ENCODE measurements at regions not wholly inside any gene's neighbourhood (a gene's known extent, or its start where the extent isn't known, plus 50 kb on each side); places are given as distances from the start of the nearest gene placed in this dataset.

DNA sequence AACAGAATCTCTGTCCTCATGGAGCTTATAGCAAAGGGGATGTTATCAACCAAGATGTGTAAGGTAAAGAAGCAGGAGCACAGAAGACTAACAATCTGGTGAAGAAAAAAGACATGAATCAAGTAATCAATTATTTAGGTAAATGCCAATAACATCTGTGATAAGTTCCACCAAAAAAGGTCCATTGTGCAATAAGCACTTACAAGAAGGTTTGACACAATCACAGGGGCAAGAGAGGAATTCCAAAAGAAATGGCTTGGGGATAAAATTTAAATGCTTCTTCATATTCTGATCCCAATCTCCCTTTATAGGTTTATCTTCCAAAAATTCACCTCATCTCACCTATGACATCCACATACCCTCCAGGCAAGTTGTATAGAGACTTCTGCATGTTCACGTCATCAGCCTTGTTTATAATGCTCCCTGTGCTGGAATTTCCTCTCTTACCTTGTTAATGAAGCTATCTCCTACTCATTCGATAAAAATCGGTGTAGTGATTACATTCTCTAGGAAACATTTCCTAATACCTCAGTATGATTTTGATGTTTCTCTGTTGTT lies 53.6 kb upstream of the DPT start:
- no peak for DNase-seq (ENCODE audit: extremely low read depth, low read depth)

DNA sequence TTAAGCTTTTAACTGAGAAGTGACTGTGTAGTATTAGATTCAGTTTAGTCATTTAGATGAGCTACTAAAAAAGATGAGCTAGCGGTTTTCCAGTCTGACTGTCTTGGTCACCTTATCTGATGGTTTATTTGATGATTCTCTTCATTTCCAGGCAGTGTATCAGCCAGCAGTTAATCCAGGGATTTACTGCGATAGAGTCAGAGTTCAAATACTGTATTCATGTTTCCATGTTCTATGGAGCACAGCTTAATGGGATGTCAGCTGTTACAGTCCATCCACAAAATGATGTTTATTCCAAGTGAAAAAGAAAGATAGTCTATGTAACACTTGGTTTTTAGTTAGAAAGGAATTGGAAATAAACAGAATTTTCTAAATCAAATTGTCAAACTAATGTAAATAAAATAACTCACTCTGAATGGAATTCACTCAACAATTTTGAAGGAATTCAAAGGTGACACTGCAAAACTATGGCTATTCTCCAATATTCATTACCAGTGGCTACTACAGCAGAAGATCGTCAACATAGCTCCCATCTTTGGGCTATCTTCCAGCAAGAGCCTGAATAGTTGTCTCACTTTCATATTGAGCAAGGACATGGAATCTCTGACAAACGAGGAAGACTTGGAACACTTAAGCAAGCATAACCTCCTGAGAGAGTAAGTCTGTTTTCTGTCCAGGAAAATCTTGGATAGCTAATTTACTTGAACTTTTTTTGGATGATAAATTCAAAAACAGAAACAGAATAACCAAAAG lies 54.6 kb upstream of the DPT start:
- DNase-seq (ENCODE audit: extremely low read depth, low read depth): no peak

DNA sequence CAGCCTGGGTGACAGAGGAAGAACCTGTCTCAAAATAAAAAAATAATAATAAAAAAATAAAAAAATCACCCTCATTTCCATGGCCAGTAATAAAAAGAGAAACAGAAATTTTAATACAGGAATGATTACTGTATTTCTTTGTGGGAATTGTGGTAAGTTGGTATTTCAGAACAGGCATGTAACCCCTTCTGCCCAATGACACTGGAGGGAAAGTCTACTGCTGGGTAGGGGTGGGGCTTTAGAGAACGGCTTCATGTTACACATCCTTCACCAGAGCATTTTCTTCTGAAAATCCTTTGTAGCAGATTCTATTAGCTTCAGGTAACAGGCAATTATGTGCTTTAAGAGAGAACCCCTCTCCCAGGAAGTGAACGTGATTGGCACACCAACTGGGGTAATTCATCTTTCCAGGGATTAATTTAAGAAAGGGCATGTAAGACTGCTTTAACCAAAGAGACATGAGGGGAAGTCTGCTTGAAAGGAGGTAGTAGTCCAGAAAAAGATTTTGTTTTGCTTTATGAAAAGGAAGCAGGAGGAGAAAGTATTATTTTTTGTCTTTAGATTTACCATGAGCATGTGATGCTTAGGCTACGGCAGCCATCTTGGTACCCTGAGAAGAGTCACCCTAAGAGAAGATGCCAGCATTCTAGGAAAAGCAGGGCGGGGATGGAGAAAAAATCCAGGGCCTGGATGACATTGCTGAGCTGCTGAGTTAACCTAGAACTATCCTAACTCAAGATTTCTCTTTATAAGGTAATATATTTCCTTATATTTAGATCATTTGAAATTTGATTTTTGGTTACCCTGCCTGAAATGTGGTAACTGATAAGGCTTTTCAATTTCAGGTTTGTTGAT lies 57.7 kb upstream of the DPT start:
- DNase-seq (ENCODE audit: extremely low read depth, low read depth): no peak

DNA sequence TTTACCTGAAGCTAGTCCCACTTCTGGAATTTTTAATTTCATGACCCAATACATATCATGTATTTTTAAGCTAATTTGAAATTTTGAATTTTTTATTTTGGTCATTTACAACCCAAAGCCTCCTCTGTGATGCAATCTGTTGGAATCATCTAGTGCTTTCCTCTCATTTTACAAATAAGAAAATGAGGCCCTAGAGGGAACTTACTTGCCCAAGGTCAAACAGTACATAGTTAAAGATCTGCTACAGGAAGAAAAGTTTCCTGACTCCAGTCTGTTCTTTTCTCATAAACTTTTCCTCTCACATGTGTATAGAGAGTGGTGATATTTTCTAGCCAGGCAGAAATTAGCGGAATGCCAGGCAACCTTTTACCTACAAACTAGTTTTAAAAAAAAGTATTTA lies 59.3 kb upstream of the DPT start:
- DNase-seq (ENCODE audit: extremely low read depth, low read depth): no peak

DNA sequence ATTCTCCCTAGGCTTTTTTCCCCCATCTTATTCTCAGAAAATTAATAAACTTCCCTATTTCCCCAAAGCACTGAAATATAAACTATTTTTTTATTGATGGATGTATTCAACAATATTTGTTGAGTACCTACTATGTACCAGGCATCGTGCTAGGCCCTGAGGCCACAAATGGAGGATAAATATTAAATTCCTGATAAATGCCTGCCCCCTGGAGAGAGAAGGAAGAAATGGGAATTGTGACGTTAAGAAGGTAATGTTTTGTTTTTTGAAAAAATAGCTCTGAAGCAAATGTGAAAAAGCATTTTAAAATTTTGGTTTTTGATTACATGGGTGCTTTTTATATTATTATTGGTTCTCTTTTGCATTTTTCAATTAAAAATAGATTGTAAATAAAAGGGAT lies 60.5 kb upstream of the DPT start:
- no peak for DNase-seq (ENCODE audit: extremely low read depth, low read depth)

DNA sequence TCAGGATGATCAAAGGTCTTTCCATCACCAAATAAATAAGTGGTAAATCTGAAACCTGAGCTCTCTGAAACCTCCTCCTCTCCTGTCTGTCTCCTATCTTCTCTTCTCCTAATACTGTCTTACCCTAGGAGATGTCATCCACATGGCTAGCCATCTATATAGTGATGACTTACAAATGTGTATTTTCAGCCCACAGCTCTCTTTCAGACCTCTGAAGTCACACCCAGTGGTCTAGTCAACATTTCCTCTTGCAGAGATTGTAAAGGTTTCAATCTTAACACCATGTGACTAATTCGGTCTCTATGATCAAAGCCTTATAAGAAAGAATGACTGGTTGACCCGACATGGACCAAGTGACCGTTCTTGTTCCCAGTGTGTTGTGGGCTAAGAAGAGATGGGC lies 63.1 kb upstream of the DPT start:
- DNase-seq (ENCODE audit: extremely low read depth, low read depth): no peak

DNA sequence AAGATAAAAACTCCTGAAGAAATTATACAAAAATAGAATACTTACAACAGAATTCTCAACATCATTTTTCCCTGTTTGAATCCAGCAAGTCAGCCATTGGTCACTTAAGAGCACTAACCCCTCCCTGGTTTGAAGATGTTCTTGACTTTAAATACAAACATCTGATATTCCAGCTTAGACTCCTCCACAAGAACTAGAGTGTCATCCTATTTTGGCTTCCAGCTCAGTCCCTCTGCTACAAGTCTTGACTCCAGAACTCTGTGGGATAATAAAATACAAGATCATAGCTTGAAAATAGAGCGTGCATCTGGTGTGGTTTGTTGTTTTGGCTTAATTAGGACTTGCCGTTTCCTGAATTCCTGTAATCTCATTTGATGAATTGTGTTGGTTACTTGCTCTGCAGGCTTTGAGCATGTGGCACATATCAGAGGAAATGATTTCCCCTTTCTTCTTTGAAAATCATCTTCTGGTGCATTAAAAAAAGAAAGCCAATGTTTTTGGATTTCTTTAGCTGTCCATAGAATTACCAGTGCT lies 63.7 kb upstream of the DPT start:
- DNase-seq (ENCODE audit: extremely low read depth, low read depth): no peak

DNA sequence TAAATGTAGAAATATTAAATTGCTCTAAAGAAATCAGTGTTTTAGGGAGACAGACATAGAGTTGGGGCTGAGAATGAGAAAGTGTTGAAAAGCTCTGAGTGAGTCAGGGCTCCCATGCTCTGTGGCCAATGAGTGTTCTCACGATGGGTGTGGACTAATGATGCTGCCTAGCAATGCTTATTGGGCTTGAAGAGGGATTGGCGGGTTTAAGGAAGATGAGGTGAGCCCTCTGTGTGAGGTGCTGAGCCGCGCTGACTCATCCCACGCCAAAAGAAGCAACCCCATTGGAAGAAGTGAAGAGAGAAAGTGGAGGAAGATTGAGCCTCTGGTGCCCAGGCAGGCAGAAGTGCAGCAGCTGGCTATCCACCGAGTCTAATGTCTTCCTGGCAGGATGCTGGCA lies 65.1 kb upstream of the DPT start:
- no peak for DNase-seq (ENCODE audit: extremely low read depth, low read depth)

DNA sequence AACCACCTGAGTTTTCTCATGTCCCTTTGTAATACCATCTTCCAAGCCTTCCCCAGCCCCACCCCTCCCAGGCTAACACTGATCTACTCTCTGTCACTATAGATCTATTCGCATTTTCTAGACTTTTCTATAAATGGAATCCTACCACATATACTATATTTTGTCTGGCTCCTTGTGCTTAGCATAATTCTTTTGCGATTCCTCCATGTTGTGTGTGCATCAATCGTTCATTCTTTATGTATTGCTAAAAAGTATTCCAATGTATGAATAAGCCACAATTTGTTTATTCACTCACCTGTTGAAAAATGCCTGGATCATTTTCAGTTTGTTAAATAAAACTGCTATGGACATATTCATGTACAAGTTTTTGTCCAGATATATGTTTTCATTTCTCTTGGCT lies 66.7 kb upstream of the DPT start:
- DNase-seq (ENCODE audit: extremely low read depth, low read depth): no peak

DNA sequence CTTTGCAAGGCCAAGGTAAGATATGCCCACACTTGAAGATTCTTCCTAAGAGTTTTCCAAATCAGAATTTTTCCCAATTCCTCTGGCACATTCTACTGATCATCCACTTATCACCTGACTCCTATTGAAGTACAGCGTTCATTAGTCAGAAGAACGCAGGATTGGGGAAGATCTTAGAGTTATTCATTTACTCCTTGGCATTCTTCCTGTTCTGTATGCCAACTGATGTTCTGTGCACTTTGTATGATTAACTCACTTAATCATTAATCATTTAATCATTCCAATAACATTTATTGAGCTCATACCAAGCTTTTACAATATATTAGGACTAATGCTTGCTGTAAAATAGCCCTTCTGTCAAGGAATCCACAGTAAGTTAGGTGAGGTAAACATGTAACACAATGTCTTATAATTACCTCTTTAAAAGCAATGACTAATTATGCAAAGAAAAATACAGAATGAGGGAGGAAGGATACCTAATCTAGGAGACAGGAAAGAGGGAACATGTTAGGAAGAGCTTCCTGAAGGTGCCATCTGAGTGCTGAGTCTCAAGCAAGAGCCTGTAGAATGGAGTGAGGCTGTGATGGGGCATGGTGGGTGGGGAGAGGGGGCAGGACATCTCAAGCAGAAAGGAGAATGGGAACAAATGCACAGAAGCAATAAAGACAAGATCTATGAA lies 71.1 kb upstream of the DPT start:
- DNase-seq (ENCODE audit: extremely low read depth, low read depth): no peak

DNA sequence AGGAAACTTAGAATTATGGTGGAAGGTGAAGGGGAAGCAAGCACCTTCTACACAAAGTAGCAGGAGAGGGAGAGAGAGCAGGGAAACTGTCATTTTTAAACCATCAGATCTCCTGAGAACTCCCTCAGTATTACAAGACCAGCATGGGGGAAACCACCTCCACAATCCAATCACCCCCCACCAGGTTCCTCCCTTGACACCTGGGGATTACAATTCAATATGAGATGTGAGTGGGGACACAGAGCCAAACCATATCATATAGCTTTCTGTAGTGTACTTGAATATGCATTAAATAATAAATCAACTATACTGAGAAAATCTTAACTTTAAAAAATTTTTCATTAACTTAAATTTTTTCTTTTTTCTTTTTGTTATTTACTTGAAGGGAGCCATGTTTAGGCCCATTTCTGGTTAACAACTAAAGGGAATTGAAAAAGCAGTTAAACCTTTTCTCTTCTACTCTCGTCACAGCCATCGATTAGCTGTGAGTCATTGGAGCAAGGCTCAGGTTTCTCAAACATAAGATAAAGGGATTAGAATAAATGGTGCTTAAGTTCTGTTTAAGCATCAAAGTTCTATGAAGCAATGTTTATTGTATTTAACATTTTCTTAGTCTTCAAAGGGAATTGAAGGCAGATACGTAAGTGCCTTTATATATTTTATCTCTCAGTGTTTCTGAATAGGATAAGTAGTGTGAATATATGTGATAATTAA lies 72.2 kb upstream of the DPT start:
- no peak for DNase-seq (ENCODE audit: extremely low read depth, low read depth)

DNA sequence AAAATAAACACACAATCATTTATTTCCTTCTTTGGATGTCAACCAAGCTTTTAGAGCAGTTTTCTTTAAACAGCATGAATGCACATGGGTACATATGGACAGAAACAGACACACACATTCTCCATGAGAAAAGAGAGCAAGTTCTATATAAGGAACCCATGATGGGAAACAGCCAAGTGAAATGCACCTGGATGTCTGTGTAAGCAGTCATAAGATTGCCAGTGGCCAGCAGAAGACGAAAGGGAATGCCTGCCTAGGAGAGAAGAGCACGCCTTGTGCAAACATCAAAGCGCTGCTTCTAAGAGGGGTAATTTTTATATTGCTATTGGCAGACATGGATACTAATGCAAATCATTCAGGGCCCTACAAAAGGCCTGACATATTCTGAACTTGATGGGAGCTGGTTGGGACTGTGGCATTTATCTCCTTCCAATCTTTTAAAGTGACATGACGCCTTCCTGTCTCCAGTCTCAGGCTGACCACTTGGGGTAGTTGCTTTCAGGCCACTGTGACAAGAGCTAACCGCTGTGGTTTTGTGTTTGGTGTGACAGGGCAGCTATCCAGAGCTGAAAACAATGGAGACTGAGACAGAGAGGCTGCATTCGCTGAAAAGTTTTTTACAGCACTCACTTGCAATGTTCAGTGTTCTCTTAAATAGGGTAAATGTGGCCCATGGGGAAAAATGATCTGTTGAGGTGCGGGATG lies 75.0 kb upstream of the DPT start:
- DNase-seq (ENCODE audit: extremely low read depth, low read depth): no peak

DNA sequence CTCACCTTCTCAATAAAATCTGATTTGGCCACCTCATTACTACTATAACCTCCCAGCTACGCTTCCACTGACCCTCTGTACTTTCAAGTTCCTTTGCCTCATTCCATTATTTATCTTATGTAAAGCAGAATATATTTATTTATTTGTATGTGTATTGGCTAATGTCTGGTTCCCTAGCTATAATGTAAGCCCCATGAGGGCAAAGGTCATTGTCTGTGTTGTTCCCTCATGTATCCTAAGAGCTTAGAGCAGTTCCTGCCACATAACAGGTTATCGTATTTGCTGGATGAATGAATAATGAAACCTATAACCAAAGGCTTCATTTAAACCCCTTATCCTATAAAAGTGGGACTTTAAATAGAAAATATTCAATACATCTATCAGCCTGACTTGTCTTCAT lies 77.9 kb upstream of the DPT start:
- no peak for DNase-seq (ENCODE audit: extremely low read depth, low read depth)

DNA sequence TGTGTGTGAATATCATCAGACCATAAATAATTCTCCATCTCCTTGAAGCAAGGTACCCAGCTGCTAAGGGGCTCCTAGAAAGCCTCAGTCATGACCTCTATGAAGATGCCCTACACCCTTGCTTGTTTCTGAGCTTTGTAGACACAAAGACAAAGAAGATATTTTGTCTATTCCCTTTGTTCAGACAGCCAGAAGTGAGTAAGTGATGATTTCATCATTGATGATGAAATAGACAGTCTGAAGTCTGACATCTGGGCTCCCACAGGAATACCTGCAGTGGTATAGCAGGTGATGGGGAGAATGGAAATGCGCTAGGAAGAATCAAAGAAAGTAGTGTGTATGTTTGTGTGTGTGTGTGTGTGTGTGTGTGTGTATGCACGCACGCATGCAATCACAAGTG lies 82.2 kb upstream of the DPT start:
- DNase-seq (ENCODE audit: extremely low read depth, low read depth): no peak

DNA sequence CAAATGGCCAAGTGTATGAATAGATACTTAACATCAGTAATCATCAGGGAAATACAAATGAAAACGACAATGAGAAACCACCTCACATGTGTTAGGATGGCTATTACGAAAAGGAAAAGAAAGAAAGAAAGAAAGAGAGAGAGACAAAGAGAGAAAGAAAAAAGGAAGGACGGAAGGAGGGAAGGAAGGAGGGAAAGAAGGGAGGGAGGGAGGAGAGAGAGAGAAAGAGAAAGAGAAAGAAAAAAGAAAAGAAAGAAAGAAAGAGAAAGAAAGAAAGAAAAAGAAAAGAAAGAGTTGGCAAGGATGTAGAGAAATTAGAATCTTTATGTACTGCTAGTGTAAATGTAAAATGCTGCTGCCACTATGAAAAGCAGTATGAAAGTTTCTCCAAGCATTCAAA lies 90.7 kb upstream of the DPT start:
- no peak for DNase-seq (ENCODE audit: extremely low read depth, low read depth)

DNA sequence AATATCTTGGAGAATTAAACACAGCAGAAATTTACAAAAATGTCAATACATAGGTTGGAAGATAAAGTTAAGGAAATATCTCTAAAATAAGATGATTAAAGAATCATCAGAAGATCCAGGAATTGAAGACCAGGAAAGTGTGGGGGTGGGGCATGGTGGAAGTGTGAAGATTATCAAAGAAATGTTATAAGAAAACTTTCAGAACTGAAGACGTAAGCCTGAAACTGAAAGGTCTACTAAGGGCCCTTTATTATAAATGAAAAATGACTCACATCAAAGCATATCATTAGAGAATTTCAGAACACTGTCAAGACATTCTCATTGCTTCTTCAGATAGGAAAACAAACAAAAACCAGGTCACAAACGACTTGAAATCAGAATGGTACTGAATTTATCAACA lies 92.4 kb upstream of the DPT start:
- DNase-seq (ENCODE audit: extremely low read depth, low read depth): no peak

DNA sequence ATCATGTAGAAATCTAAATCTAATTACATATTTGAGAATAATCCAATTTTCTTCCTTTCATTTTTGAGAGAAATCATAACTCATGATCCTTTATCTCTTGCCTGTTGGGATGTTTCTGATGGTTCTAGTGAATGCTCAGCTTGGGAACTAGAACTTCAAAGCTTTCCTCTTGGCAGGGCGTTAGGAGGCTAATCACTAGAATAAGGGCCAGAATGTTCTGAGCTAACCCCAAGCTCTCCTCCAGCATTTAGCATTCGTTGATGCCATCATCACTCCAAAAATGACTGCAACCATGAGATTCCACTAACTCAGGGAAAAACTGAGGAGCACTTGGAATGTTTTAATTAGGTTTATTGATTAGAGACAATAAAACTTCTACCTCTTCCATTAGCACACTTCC lies 93.9 kb upstream of the DPT start:
- no peak for DNase-seq (ENCODE audit: extremely low read depth, low read depth)

DNA sequence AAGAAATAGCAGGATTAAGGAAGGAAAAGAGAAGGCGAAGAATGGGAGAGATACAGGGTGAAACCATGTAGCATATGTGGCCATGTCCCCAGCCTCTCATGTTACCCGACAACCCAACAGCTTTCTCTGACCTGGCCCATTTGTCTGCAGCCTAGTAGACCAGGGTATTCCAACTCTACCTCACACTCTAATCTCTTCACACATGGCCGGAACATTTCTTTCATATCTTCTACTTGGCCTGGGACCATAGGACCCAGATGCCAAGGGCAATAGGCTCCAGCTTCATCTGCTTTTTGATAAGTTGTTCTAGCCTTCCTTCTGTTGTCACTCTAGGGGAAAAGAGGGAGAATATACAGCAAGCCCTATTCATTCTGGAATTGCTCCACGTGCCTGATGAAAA lies 95.0 kb upstream of the DPT start:
- no peak for DNase-seq (ENCODE audit: extremely low read depth, low read depth)

DNA sequence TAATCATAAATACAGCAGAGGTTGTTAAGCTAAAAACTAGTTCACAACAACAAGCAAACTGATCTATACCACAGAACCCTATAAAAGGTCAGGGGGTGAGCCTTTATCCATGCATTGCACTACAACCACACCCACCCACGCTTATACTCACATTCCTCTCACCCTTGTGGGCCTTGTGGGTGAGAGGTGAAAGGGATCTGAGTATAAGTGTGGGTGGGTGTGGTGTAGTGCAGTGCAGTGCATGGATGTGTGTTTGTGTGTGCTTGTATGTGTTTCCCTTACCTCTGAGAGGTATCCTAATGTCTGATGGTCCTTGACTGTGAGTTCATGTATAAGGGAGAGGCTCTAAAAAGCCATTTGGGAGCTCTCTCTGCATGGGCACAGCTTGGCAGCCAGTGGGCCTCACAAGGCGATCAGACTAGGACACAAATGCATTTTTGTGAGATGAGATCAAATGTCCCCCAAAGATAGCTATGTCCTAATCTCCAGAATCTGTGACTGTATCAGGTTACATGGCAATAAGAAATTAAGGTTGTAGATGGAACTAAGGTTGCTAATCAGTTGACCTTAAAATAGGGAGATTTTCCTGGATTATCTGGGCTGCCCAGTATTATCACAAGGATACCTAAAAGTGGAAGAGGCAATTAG lies 95.5 kb upstream of the DPT start:
- DNase-seq (ENCODE audit: extremely low read depth, low read depth): no peak
